ENCODE measurements at regions not wholly inside any gene's neighbourhood (a gene's known extent, or its start where the extent isn't known, plus 50 kb on each side); places are given as distances from the start of the nearest gene placed in this dataset.

DNA sequence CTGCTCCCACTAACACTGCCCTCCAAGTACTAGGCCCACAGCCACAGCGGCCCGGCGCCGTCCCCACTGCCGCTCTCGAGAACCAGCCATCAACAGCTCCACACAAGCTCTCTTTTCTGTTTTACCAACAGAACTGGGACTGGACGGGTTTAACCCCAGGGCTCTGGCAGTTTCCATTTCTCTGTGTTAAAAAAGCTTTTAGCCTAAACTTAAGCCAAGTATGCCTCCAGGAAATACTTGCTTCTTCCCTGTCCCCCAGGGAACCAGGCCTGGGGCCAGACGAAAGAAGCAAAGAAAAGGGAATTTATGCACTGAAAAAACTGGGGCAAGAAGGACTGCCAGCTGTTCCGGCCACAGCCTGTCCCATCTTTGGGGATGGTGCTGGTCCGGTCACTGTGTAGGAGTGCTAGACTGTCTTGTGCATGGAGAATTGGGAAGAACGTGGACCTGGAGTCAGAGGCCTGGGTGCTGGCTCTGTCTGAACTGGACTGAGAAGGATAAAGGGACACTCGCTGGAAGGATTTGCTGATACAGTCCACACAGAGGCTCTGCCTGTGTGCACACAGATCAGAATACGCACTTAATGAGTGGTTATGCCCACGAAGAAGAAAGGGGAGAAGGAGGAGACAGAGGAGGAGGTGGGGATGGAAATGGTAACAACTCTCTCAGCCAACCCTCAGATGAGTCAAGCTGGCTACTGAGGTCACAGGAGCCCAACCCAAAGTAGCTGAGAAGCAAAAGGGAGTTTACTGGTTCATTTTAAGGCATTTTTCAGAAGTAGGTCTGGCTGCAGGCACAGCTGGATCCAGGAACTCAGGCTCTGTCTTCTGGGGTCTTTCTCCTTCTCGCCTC, 254.4 kb upstream of the PMEPA1 start (continued):
- TF ChIP-seq, protein P1, sequence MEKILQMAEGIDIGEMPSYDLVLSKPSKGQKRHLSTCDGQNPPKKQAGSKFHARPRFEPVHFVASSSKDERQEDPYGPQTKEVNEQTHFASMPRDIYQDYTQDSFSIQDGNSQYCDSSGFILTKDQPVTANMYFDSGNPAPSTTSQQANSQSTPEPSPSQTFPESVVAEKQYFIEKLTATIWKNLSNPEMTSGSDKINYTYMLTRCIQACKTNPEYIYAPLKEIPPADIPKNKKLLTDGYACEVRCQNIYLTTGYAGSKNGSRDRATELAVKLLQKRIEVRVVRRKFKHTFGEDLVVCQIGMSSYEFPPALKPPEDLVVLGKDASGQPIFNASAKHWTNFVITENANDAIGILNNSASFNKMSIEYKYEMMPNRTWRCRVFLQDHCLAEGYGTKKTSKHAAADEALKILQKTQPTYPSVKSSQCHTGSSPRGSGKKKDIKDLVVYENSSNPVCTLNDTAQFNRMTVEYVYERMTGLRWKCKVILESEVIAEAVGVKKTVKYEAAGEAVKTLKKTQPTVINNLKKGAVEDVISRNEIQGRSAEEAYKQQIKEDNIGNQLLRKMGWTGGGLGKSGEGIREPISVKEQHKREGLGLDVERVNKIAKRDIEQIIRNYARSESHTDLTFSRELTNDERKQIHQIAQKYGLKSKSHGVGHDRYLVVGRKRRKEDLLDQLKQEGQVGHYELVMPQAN (conservative IDR thresholded peaks at IDR 0.05), result no peak
- no peak for TF ChIP-seq ZNF622 (IDR thresholded peaks at IDR 0.05)

DNA sequence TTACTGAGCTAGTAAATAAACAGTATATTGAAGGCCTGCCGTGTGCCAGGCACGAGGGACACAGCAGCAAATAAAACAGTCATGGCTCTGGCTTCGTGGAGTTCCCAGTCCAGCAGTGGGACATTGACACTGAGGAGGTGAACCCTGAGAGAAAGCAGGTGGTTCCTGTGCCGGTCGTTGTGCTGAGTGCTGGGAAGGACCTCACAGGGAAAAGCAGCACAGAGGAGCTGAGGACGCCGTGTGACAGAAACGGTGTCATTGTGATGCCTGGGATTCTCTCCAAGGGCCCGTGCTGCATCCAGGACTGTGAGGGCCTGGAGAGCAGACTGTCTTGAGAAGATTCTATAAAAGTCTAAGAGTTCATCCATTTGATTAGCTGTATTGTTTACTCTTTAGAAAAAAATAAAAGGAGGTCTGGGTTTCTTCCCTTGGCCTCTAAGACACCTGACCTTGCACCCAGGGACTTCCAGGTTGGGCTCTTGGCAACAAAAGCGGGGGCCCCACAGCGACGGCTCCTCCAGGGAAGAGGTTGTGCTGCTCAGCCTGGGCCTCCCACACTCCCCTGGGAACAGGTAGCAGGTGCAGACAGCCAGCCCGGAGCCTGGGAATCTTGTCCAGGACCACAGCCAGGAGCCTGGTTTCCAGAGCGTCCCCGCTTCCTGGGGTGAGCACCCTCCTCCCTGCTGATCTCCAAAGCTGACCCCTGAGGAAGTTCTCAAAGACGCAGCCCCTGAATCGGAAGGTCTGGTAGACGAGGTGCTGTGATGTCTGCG, 251.2 kb upstream of the PMEPA1 start:
- FAIRE-seq (no peak), DNase-seq (ENCODE audit: low read depth, low spot score) (no peak), ATAC-seq (no peak)
- H3K4me1 ChIP-seq (ENCODE audit: control insufficient read depth, insufficient read depth, low read length), result no peaks in the 10 kb centered on the region
- no peak for TF ChIP-seq TARDBP (IDR thresholded peaks at IDR 0.05; ENCODE audit: borderline replicate concordance)
- no peak for TF ChIP-seq MYC (IDR thresholded peaks at IDR 0.05; ENCODE audit: insufficient read depth, insufficient read length, insufficient replicate concordance, low read length, severe bottlenecking)
- no peak for TF ChIP-seq ZNF217 (IDR thresholded peaks at IDR 0.05)
- TF ChIP-seq, protein P2, sequence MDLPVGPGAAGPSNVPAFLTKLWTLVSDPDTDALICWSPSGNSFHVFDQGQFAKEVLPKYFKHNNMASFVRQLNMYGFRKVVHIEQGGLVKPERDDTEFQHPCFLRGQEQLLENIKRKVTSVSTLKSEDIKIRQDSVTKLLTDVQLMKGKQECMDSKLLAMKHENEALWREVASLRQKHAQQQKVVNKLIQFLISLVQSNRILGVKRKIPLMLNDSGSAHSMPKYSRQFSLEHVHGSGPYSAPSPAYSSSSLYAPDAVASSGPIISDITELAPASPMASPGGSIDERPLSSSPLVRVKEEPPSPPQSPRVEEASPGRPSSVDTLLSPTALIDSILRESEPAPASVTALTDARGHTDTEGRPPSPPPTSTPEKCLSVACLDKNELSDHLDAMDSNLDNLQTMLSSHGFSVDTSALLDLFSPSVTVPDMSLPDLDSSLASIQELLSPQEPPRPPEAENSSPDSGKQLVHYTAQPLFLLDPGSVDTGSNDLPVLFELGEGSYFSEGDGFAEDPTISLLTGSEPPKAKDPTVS (IDR thresholded peaks at IDR 0.05; ENCODE audit: low read depth, low read length), result no peak
- TF ChIP-seq CREM (IDR thresholded peaks at IDR 0.05; ENCODE audit: low read depth), result no peak
- H3K79me2 ChIP-seq (ENCODE audit: control insufficient read depth, insufficient read depth, low read length), result no peaks in the 10 kb centered on the region
- intact Hi-C loops (cut with micrococcal nuclease; ENCODE audit: unreplicated experiment) (no loop called here), in situ Hi-C loops (cut with MboI) (no loop called here)
- no peak overlapping the region for H3K9ac ChIP-seq (ENCODE audit: control insufficient read depth, insufficient read depth, low read length)
- peaks cover 0 to 6% of the 10 kb centered on the region in 2 experiments; a peak in 3 of 4 replicates for H3K27me3 ChIP-seq (replicated peaks in 1 of 2; ENCODE audit: control insufficient read depth in 2 of 2, insufficient read depth in 2 of 2, low read length in 1 of 2)
- H3K27ac ChIP-seq (ENCODE audit: control insufficient read depth, insufficient read depth), result no peak overlapping the region
- CTCF ChIA-PET, result no interaction called here
- no peaks in the 10 kb centered on the region for H3K36me3 ChIP-seq (ENCODE audit: control insufficient read depth in 2 of 2, insufficient read depth in 2 of 2, low read length in 1 of 2)
- no peak overlapping the region for H2AFZ ChIP-seq (ENCODE audit: control insufficient read depth, low read depth, low read length)
- RAD21 ChIA-PET (ENCODE audit: unreplicated experiment), result no interaction called here
- H3K4me3 ChIP-seq, result no peak overlapping the region
- POLR2A ChIA-PET, result no interaction called here
- H3K9me3 ChIP-seq (replicated peaks; ENCODE audit: control insufficient read depth, insufficient read depth, low read length), result no peaks in the 10 kb centered on the region
- H4K20me1 ChIP-seq (ENCODE audit: control insufficient read depth, insufficient read depth), result no peaks in the 10 kb centered on the region
- SMC1A ChIA-PET (ENCODE audit: uncharacterized antibody, unreplicated experiment), result interaction anchor here (0.6 kb wide), 1 partner anchor 810 kb away, joined by 3 read pairs; no protein-coding TSS in a partner anchor
- H3K4me2 ChIP-seq (ENCODE audit: control insufficient read depth, insufficient read depth), result no peak overlapping the region
- 33% methylated on average over 19 of the region's 19 CpGs for WGBS (ENCODE audit: insufficient coverage, insufficient replicate concordance, low lambda C conversion rate, missing lambda C conversion rate)
- BruUV-seq (replicated peaks), result no TSS peak

Data from GM12878 (cell line).